ENCODE measurements at regions not wholly inside any gene's neighbourhood (a gene's known extent, or its start where the extent isn't known, plus 50 kb on each side); places are given as distances from the start of the nearest gene placed in this dataset.

DNA sequence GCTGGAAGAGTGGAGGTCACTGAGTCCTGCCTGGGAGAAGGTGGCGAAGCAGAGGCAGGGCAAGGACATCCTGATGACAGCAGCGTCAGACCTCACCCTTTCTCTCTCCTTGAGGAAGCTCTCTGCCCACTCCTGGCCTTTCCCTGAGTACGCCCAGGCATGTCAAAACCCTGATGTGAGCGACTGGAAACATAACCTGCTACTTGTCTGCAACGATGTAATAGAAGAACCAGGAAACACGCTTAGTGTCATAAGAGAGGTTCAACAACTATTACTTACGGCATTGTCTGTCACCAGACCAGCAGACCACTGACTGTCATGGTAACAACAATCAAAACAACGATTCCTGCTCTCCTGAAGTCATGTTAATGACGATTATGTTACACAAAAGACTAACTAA, 152.4 kb downstream of the ACTL7B start:
- TF ChIP-seq POLR2A (IDR thresholded peaks at IDR 0.05) (no peak), POLR2AphosphoS5 (IDR thresholded peaks at IDR 0.05) (no peak), EP300 (IDR thresholded peaks at IDR 0.05; ENCODE audit: low read depth) (no peak)
- TF ChIP-seq, protein P1, sequence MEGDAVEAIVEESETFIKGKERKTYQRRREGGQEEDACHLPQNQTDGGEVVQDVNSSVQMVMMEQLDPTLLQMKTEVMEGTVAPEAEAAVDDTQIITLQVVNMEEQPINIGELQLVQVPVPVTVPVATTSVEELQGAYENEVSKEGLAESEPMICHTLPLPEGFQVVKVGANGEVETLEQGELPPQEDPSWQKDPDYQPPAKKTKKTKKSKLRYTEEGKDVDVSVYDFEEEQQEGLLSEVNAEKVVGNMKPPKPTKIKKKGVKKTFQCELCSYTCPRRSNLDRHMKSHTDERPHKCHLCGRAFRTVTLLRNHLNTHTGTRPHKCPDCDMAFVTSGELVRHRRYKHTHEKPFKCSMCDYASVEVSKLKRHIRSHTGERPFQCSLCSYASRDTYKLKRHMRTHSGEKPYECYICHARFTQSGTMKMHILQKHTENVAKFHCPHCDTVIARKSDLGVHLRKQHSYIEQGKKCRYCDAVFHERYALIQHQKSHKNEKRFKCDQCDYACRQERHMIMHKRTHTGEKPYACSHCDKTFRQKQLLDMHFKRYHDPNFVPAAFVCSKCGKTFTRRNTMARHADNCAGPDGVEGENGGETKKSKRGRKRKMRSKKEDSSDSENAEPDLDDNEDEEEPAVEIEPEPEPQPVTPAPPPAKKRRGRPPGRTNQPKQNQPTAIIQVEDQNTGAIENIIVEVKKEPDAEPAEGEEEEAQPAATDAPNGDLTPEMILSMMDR (IDR thresholded peaks at IDR 0.05) = no peak

Data from transverse colon (tissue), 4 donors.